Transverse colon (tissue), 4 donors: ENCODE measurements at regions not wholly inside any gene's neighbourhood (a gene's known extent, or its start where the extent isn't known, plus 50 kb on each side); places are given as distances from the start of the nearest gene placed in this dataset.

Experiments
- EP300 ChIP-seq: sonication (generic); formaldehyde crosslinking; IDR thresholded peaks from one replicate; pipeline ENCODE4 v1.6.1; 2017; ENCODE audit warnings: antibody characterized with exemption, low read depth
- POLR2A ChIP-seq: fragments of 450-650 bp; IDR thresholded peaks from one replicate; pipeline ENCODE4 v1.6.1; 2016; ENCODE audit warnings: antibody characterized with exemption, mild to moderate bottlenecking, moderate library complexity
- POLR2AphosphoS5 ChIP-seq, 3 donors: sonication (generic); formaldehyde crosslinking; IDR thresholded peaks; one replicate each; pipeline ENCODE4 v1.6.1; 2016; ENCODE audit warnings: antibody characterized with exemption in 3 of 3
- TF ChIP-seq, protein P1 (sequence below), 5 experiments: fragments of 200-600 bp in 3 of 5; fragments of 450-650 bp in 2 of 5; sonication (generic) in 3 of 5; IDR thresholded peaks; 1 replicate in 2 of 5; 2 replicates in 3 of 5; pipeline ENCODE4 v1.5.1; 2016 to 2017; ENCODE audit warnings: antibody characterized with exemption in 5 of 5, inconsistent platforms in 3 of 5, mild to moderate bottlenecking in 2 of 5, moderate library complexity in 1 of 5

GRCh38 chr3:82054849-82055248 is 293.4 kb upstream of the GBE1 start:
- TF ChIP-seq POLR2A (no peak), EP300 (no peak), POLR2AphosphoS5 (IDR thresholded peaks at IDR 0.05) (no peak)
- TF ChIP-seq, protein P1, sequence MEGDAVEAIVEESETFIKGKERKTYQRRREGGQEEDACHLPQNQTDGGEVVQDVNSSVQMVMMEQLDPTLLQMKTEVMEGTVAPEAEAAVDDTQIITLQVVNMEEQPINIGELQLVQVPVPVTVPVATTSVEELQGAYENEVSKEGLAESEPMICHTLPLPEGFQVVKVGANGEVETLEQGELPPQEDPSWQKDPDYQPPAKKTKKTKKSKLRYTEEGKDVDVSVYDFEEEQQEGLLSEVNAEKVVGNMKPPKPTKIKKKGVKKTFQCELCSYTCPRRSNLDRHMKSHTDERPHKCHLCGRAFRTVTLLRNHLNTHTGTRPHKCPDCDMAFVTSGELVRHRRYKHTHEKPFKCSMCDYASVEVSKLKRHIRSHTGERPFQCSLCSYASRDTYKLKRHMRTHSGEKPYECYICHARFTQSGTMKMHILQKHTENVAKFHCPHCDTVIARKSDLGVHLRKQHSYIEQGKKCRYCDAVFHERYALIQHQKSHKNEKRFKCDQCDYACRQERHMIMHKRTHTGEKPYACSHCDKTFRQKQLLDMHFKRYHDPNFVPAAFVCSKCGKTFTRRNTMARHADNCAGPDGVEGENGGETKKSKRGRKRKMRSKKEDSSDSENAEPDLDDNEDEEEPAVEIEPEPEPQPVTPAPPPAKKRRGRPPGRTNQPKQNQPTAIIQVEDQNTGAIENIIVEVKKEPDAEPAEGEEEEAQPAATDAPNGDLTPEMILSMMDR (IDR thresholded peaks at IDR 0.05): no peak
